Femur (tissue), 1 donor: ENCODE measurements at regions not wholly inside any gene's neighbourhood (a gene's known extent, or its start where the extent isn't known, plus 50 kb on each side); places are given as distances from the start of the nearest gene placed in this dataset.

ENCODE experiments used
- DNase-seq: peaks from one replicate; pipeline ENCODE4 v3.0.0-alpha.2; 2017

GRCh38 chr9:134229466-134230091 is 65.2 kb upstream of the RNU6ATAC start:
- no peak for DNase-seq

- no peak for DNase-seq
These were observed 66.0 kb upstream of the RNU6ATAC start for GRCh38 chr9:134230092-134230941.

GRCh38 chr9:134230942-134231325 is 66.6 kb upstream of the RNU6ATAC start:
- DNase-seq = no peak

GRCh38 chr9:134231330-134231745 is 67.0 kb upstream of the RNU6ATAC start:
- DNase-seq = no peak

GRCh38 chr9:134231767-134232166 is 67.4 kb upstream of the RNU6ATAC start:
- DNase-seq = no peak

- DNase-seq = no peak
These were observed 68.7 kb upstream of the RNU6ATAC start for GRCh38 chr9:134233022-134233421.

- DNase-seq = no peak
These were observed 69.8 kb upstream of the RNU6ATAC start for GRCh38 chr9:134234001-134234660.

GRCh38 chr9:134234687-134235359 is 70.5 kb upstream of the RNU6ATAC start:
- DNase-seq = no peak

- no peak for DNase-seq
These were observed 71.0 kb upstream of the RNU6ATAC start for GRCh38 chr9:134235366-134235765.

- DNase-seq = no peak
These were observed 71.6 kb upstream of the RNU6ATAC start for GRCh38 chr9:134236001-134236421.

- DNase-seq = no peak
These were observed 72.7 kb upstream of the RNU6ATAC start for GRCh38 chr9:134236935-134237629.

GRCh38 chr9:134237630-134238265 is 73.4 kb upstream of the RNU6ATAC start:
- DNase-seq = no peak

GRCh38 chr9:134239130-134239903 is 75.0 kb upstream of the RNU6ATAC start:
- DNase-seq = no peak

GRCh38 chr9:134239939-134240338 is 75.6 kb upstream of the RNU6ATAC start:
- DNase-seq = no peak

GRCh38 chr9:134240361-134240760 is 76.0 kb upstream of the RNU6ATAC start:
- no peak for DNase-seq

- DNase-seq = no peak
These were observed 78.3 kb upstream of the RNU6ATAC start for GRCh38 chr9:134242706-134243105.

GRCh38 chr9:134243778-134244467 is 79.6 kb upstream of the RNU6ATAC start:
- peak; percentile 62 for DNase-seq

GRCh38 chr9:134245179-134245578 is 80.8 kb upstream of the RNU6ATAC start:
- no peak for DNase-seq

GRCh38 chr9:134247918-134248631 is 78.2 kb upstream of the RXRA start:
- DNase-seq = no peak
